ENCODE measurements at regions not wholly inside any gene's neighbourhood (a gene's known extent, or its start where the extent isn't known, plus 50 kb on each side); places are given as distances from the start of the nearest gene placed in this dataset.

GRCh38 chr14:37864128-37864527 is 268.7 kb downstream of the TTC6 start:
- H2AFZ ChIP-seq (ENCODE audit: insufficient read depth, low read depth, low read length, poor library complexity, severe bottlenecking), result no peak overlapping the region
- Mint-ChIP-seq H3K36me3 (no peaks in the 10 kb centered on the region), H3K27ac (no peak overlapping the region), H3K4me1 (no peaks in the 10 kb centered on the region), H3K4me3 (no peak overlapping the region), H3K9me3 (peaks cover 0 to 4% (median 0%) of the 10 kb centered on the region in 7 donors), H3K27me3 (ENCODE audit: low read depth in 3 of 3) (no peaks in the 10 kb centered on the region)
- no peaks in the 10 kb centered on the region for H3K4me1 ChIP-seq (ENCODE audit: control insufficient read depth in 1 of 2, insufficient read depth in 2 of 2, low read length in 2 of 2)
- TF ChIP-seq CTCF (IDR thresholded peaks at IDR 0.05), result no peak
- intact Hi-C loops (cut with micrococcal nuclease), result no loop called here
- H3K27me3 ChIP-seq (ENCODE audit: control insufficient read depth in 2 of 2, insufficient read depth in 2 of 2, low read length in 2 of 2), result no peaks in the 10 kb centered on the region
- H3K4me3 ChIP-seq (replicated peaks in 1 of 3; ENCODE audit: low read depth in 2 of 3, low read length in 3 of 3), result no peak overlapping the region
- DNase-seq, result no peak
- H3K36me3 ChIP-seq (replicated peaks in 1 of 2; ENCODE audit: control insufficient read depth in 1 of 2, insufficient read depth in 2 of 2, low read length in 2 of 2), result no peaks in the 10 kb centered on the region
- no peaks in the 10 kb centered on the region for H4K20me1 ChIP-seq (ENCODE audit: insufficient read depth, low read length)
- no peaks in the 10 kb centered on the region for H3K79me2 ChIP-seq (ENCODE audit: insufficient read depth, low read length)
- H3K27ac ChIP-seq (ENCODE audit: low read depth in 1 of 2, low read length in 2 of 2), result no peak overlapping the region
- H3K4me2 ChIP-seq (replicated peaks; ENCODE audit: extremely low read depth, low read length, poor library complexity, severe bottlenecking), result no peak overlapping the region
- WGBS (ENCODE audit: insufficient coverage), result 68% methylated on average over 2 of the region's 6 CpGs
- no peak overlapping the region for H3K9ac ChIP-seq (ENCODE audit: insufficient read depth, low read length, poor library complexity, severe bottlenecking)
- H3K9me3 ChIP-seq (replicated peaks in 1 of 2; ENCODE audit: control insufficient read depth in 1 of 2, insufficient read depth in 1 of 2, low read length in 2 of 2), result no peaks in the 10 kb centered on the region

- no peaks in the 10 kb centered on the region for H3K4me1 Mint-ChIP-seq
- no peaks in the 10 kb centered on the region for H3K27me3 ChIP-seq (ENCODE audit: control insufficient read depth in 2 of 2, insufficient read depth in 2 of 2, low read length in 2 of 2)
Observed at GRCh38 chr14:37864861-37865718, 269.7 kb downstream of the TTC6 start.

More at GRCh38 chr14:37864861-37865718, 269.7 kb downstream of the TTC6 start:
- intact Hi-C loops (cut with micrococcal nuclease), result no loop called here
- 93% methylated on average over 7 of the region's 11 CpGs for WGBS (ENCODE audit: insufficient coverage)
- peaks cover 0 to 4% (median 0%) of the 10 kb centered on the region in 7 donors for H3K9me3 Mint-ChIP-seq
- DNase-seq, result no peak
- Histone ChIP-seq H3K36me3 (replicated peaks in 1 of 2; ENCODE audit: control insufficient read depth in 1 of 2, insufficient read depth in 2 of 2, low read length in 2 of 2) (no peaks in the 10 kb centered on the region), H3K4me1 (ENCODE audit: control insufficient read depth in 1 of 2, insufficient read depth in 2 of 2, low read length in 2 of 2) (no peaks in the 10 kb centered on the region), H4K20me1 (ENCODE audit: insufficient read depth, low read length) (no peaks in the 10 kb centered on the region), H3K27ac (ENCODE audit: low read depth in 1 of 2, low read length in 2 of 2) (no peak overlapping the region), H2AFZ (ENCODE audit: insufficient read depth, low read depth, low read length, poor library complexity, severe bottlenecking) (no peak overlapping the region), H3K9ac (ENCODE audit: insufficient read depth, low read length, poor library complexity, severe bottlenecking) (no peak overlapping the region), H3K79me2 (ENCODE audit: insufficient read depth, low read length) (no peaks in the 10 kb centered on the region), H3K4me3 (replicated peaks in 1 of 3; ENCODE audit: low read depth in 2 of 3, low read length in 3 of 3) (no peak overlapping the region), H3K9me3 (replicated peaks in 1 of 2; ENCODE audit: control insufficient read depth in 1 of 2, insufficient read depth in 1 of 2, low read length in 2 of 2) (no peaks in the 10 kb centered on the region), H3K4me2 (replicated peaks; ENCODE audit: extremely low read depth, low read length, poor library complexity, severe bottlenecking) (no peak overlapping the region)
- H3K27me3 Mint-ChIP-seq (ENCODE audit: low read depth in 3 of 3), result peaks cover 0 to 1% (median 0%) of the 10 kb centered on the region in 3 donors
- no peaks in the 10 kb centered on the region for H3K36me3 Mint-ChIP-seq
- H3K27ac Mint-ChIP-seq, result no peak overlapping the region
- no peak overlapping the region for H3K4me3 Mint-ChIP-seq
- TF ChIP-seq CTCF (IDR thresholded peaks at IDR 0.05), result no peak

Measured in CD14-positive monocyte (primary cell).